ENCODE measurements at regions not wholly inside any gene's neighbourhood (a gene's known extent, or its start where the extent isn't known, plus 50 kb on each side); places are given as distances from the start of the nearest gene placed in this dataset.

DNA sequence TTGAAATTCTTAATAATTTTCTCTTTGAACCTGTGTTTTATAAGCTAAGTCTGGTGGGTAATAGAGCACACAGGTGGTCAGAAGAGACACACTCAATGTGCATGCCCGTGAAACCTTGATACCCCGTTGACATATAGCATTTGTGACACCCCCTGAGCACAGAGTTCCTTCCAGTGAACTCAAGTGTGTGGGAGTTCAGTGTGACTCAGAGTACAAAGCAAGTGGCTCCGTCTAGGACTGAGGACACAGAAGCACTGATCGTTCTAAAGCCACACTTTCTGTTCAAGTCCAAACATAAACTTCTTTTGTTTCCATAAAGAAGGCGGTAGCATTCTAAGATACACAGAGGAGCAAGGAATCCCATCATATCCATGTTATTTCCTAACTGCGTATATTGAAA, 523.6 kb downstream of the PID1 start:
- TF ChIP-seq CTCF (IDR thresholded peaks at IDR 0.05; ENCODE audit: borderline replicate concordance, insufficient read depth, low read depth, low read length): no peak
- H3K4me3 ChIP-seq (ENCODE audit: low read depth, low read length): no peak overlapping the region

DNA sequence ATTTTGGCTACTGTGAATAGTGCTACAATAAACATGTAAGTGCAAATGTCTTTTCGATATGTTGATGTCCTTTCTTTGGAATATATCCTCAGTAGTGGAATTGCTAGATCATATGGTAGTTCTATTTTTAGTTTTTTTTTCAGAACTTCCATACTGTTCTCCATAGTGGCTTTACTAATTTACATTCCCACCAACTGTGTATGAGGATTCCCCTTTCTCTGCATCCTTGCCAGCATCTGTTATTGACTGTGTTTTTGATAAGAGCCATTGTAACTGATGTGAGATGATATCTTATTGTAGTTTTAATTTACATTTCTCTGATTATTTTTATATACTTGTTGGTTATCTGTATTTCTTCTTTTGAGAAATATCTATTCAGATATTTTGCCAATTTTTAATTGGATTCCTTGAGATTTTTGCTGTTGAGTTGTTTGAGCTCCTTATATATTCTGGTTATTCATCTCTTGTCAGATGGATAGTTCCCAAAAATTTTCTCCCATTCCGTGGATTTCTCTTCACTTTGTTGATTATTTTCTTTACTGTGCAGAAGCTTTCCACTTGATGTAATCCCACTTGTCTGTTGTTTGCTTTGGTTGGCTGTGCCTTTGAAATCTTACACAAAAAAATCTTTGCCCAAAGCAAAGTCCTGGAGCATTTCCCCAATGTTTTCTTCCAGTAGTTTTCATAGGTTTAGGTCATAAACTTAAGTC, 532.3 kb downstream of the PID1 start:
- TF ChIP-seq CTCF (IDR thresholded peaks at IDR 0.05; ENCODE audit: borderline replicate concordance, insufficient read depth, low read depth, low read length): no peak

GRCh38 chr2:228735697-228736096, 535.4 kb downstream of the PID1 start:
- no peak for TF ChIP-seq CTCF (IDR thresholded peaks at IDR 0.05; ENCODE audit: borderline replicate concordance, insufficient read depth, low read depth, low read length)
- H3K4me3 ChIP-seq (ENCODE audit: low read depth, low read length): no peak overlapping the region

More for the DNA sequence above, 532.3 kb downstream of the PID1 start:
- H3K4me3 ChIP-seq (ENCODE audit: low read depth, low read length): no peak overlapping the region

- no peak overlapping the region for H3K4me3 ChIP-seq (ENCODE audit: low read depth, low read length)
- TF ChIP-seq CTCF (IDR thresholded peaks at IDR 0.05; ENCODE audit: borderline replicate concordance, insufficient read depth, low read depth, low read length): no peak
Measured at GRCh38 chr2:228731517-228731916, 539.6 kb downstream of the PID1 start.

- H3K4me3 ChIP-seq (ENCODE audit: low read depth, low read length): no peak overlapping the region
- TF ChIP-seq CTCF (IDR thresholded peaks at IDR 0.05; ENCODE audit: borderline replicate concordance, insufficient read depth, low read depth, low read length): no peak
Measured at GRCh38 chr2:228728961-228729360, 542.1 kb downstream of the PID1 start.

GRCh38 chr2:228725031-228725430, 543.5 kb upstream of the SPHKAP start:
- no peak overlapping the region for H3K4me3 ChIP-seq (ENCODE audit: low read depth, low read length)
- no peak for TF ChIP-seq CTCF (IDR thresholded peaks at IDR 0.05; ENCODE audit: borderline replicate concordance, insufficient read depth, low read depth, low read length)

DNA sequence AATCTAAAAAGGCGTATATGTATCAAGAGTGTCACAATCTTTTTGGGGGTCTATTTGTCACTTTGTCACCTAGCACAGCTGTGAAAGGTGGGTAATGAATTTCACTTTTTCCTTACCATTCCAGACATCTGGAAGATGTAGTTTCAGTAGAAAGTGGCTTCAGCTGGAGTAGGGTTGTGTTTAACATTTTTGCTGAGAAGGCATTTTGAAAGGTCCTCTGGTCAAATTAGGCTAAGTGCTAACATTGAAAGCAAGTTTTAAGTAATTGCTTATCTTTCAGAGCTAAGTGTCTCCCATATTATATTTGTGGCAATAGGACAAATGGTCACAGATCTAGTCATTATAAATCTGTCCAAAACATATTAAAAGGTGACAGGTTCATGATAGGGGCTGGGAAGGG, 542.1 kb upstream of the SPHKAP start:
- H3K4me3 ChIP-seq (ENCODE audit: low read depth, low read length): no peak overlapping the region
- no peak for TF ChIP-seq CTCF (IDR thresholded peaks at IDR 0.05; ENCODE audit: borderline replicate concordance, insufficient read depth, low read depth, low read length)

All from GM12875 (cell line).